PC-9 (cell line): ENCODE measurements at regions not wholly inside any gene's neighbourhood (a gene's known extent, or its start where the extent isn't known, plus 50 kb on each side); places are given as distances from the start of the nearest gene placed in this dataset.

Source experiments
- BruUV-seq: library from RNA; stranded (reverse); fragments of 400-500 nt; replicated peaks from 2 replicates; lab custom pipeline; 2021; lab: Mats Ljungman, UMichigan
- CTCF ChIA-PET: fragments of 300-600 bp; sonication (Branson Sonifier 250); formaldehyde crosslinking; loops from one replicate; lab custom pipeline; 2022; ENCODE audit warnings: antibody characterized with exemption; lab: Charles Lee
- POLR2A ChIA-PET: fragments of 300-600 bp; sonication (Branson Sonifier 250); formaldehyde crosslinking; loops from one replicate; lab custom pipeline; 2022; ENCODE audit warnings: antibody characterized with exemption; ENCODE audit not compliant: unreplicated experiment; lab: Charles Lee
- DNase-seq, 2 experiments: peaks; one replicate each; pipeline versions ENCODE4 v3.0.0 to v3.0.0-alpha.2; 2015 to 2022; ENCODE audit warnings: mixed read lengths in 1 of 2
- H2AFZ ChIP-seq: fragments of 200-600 bp; sonication (generic); 2 replicates; pipeline ENCODE4 v1.8.1; 2017; ENCODE audit warnings: antibody characterized with exemption
- H3F3A ChIP-seq: fragments of 200-600 bp; sonication (generic); 2 replicates; pipeline ENCODE4 v1.8.1; 2017; ENCODE audit warnings: antibody characterized with exemption, mild to moderate bottlenecking, low read depth; ENCODE audit not compliant: insufficient read depth
- H3K27ac ChIP-seq: fragments of 200-600 bp; sonication (generic); 2 replicates; pipeline ENCODE4 v1.6.1; 2016; ENCODE audit warnings: mixed run types
- H3K27me3 ChIP-seq: fragments of 200-600 bp; sonication (generic); 2 replicates; pipeline ENCODE4 v1.6.1; 2016; ENCODE audit warnings: low read depth, mixed run types; ENCODE audit not compliant: insufficient read depth
- H3K36me3 ChIP-seq: fragments of 200-600 bp; sonication (generic); 2 replicates; pipeline ENCODE4 v1.6.1; 2016; ENCODE audit warnings: low read depth, mixed run types
- H3K4me1 ChIP-seq: fragments of 200-600 bp; sonication (generic); replicated peaks from 2 replicates; pipeline ENCODE4 v1.6.1; 2016; ENCODE audit warnings: mixed run types; ENCODE audit not compliant: insufficient read depth
- H3K4me2 ChIP-seq: fragments of 200-600 bp; sonication (generic); 2 replicates; pipeline ENCODE4 v1.6.1; 2017; ENCODE audit warnings: mixed run types
- H3K4me3 ChIP-seq: fragments of 200-600 bp; sonication (generic); 2 replicates; pipeline ENCODE4 v1.6.1; 2016; ENCODE audit warnings: mixed run types
- H3K79me2 ChIP-seq: fragments of 200-600 bp; sonication (generic); 2 replicates; pipeline ENCODE4 v1.6.1; 2017; ENCODE audit warnings: low read depth, mixed run types
- H3K9me2 ChIP-seq: fragments of 200-600 bp; sonication (generic); 2 replicates; pipeline ENCODE4 v1.8.1; 2017; ENCODE audit warnings: mild to moderate bottlenecking; ENCODE audit not compliant: insufficient read depth
- H3K9me3 ChIP-seq: fragments of 200-600 bp; sonication (generic); 2 replicates; pipeline ENCODE4 v1.8.1; 2016; ENCODE audit warnings: low read depth; ENCODE audit not compliant: insufficient read depth
- H4K20me1 ChIP-seq: fragments of 200-600 bp; sonication (generic); 2 replicates; pipeline ENCODE4 v1.8.1; 2017; ENCODE audit not compliant: insufficient read depth
- EZH2 ChIP-seq: fragments of 200-600 bp; sonication (generic); IDR thresholded peaks from 2 replicates; pipeline ENCODE4 v1.8.0; 2017; ENCODE audit warnings: antibody characterized with exemption, low read depth
- intact Hi-C: fragments of 100-400 bp; cut with micrococcal nuclease; formaldehyde crosslinking; loops from one replicate; pipeline ENCODE4 v1.10.0; 2022; ENCODE audit not compliant: unreplicated experiment
- TF ChIP-seq, protein P1 (sequence below): fragments of 200-600 bp; sonication (generic); conservative IDR thresholded peaks from 2 replicates; pipeline ENCODE4 v1.6.1; 2017; ENCODE audit warnings: mixed run types, antibody characterized with exemption, mild to moderate bottlenecking, moderate library complexity

- peaks cover 29% of the 10 kb centered on the region for H3F3A ChIP-seq
- H3K27me3 ChIP-seq, result no peaks in the 10 kb centered on the region
- no peaks in the 10 kb centered on the region for H3K79me2 ChIP-seq
- BruUV-seq, result no TSS peak
- intact Hi-C loops, result no loop called here
- H3K4me2 ChIP-seq, result no peak overlapping the region
- H4K20me1 ChIP-seq, result no peaks in the 10 kb centered on the region
- no peaks in the 10 kb centered on the region for H3K36me3 ChIP-seq
- H3K9me3 ChIP-seq, result 0 out of 2 replicates have a peak, but pooled peaks cover 2% of the 10 kb centered on the region
- H3K4me3 ChIP-seq, result no peak overlapping the region
- no peaks in the 10 kb centered on the region for H3K9me2 ChIP-seq
- H2AFZ ChIP-seq, result no peak overlapping the region
- ChIA-PET CTCF (no interaction called here), POLR2A (no interaction called here)
- H3K4me1 ChIP-seq, result peaks cover 48% of the 10 kb centered on the region
- DNase-seq, result no peak
- TF ChIP-seq, protein P1, sequence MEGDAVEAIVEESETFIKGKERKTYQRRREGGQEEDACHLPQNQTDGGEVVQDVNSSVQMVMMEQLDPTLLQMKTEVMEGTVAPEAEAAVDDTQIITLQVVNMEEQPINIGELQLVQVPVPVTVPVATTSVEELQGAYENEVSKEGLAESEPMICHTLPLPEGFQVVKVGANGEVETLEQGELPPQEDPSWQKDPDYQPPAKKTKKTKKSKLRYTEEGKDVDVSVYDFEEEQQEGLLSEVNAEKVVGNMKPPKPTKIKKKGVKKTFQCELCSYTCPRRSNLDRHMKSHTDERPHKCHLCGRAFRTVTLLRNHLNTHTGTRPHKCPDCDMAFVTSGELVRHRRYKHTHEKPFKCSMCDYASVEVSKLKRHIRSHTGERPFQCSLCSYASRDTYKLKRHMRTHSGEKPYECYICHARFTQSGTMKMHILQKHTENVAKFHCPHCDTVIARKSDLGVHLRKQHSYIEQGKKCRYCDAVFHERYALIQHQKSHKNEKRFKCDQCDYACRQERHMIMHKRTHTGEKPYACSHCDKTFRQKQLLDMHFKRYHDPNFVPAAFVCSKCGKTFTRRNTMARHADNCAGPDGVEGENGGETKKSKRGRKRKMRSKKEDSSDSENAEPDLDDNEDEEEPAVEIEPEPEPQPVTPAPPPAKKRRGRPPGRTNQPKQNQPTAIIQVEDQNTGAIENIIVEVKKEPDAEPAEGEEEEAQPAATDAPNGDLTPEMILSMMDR, result no peak
- TF ChIP-seq EZH2, result no peak
- H3K27ac ChIP-seq, result no peak overlapping the region
Observed at GRCh38 chr11:131036514-131036913, 120.2 kb upstream of the SNX19 start.

DNA sequence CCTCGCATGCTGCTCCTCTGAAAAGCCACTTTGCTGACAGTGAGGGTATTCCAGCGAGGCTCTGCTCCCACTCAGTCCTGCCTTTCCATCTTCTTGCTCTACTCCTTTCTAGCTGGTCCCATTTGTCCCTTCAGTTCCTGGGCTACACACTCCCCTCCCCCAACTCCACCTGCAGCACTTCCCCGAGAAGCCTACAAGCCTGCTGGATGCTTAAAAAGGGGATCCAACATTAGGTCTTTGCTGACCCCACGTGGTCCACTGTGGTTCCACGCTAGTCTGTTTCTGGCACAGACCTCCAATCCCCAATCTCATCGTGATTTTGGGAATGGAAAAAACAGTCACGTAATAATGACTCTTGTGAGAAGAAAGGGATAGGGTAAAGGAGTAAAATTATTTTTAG is 121.6 kb upstream of the SNX19 start:
- intact Hi-C loops, result no loop called here
- ChIA-PET POLR2A (no interaction called here), CTCF (no interaction called here)
- TF ChIP-seq EZH2, result no peak
- TF ChIP-seq, protein P1, result no peak
- Histone ChIP-seq H3K27me3 (no peaks in the 10 kb centered on the region), H4K20me1 (no peaks in the 10 kb centered on the region), H2AFZ (no peak overlapping the region), H3K79me2 (no peaks in the 10 kb centered on the region), H3F3A (peaks cover 32% of the 10 kb centered on the region), H3K27ac (no peak overlapping the region), H3K4me1 (peaks cover 49% of the 10 kb centered on the region), H3K9me2 (no peaks in the 10 kb centered on the region), H3K4me2 (no peak overlapping the region), H3K36me3 (no peaks in the 10 kb centered on the region), H3K9me3 (0 out of 2 replicates have a peak, but pooled peaks cover 7% of the 10 kb centered on the region), H3K4me3 (no peak overlapping the region)
- BruUV-seq, result no TSS peak
- no peak for DNase-seq

DNA sequence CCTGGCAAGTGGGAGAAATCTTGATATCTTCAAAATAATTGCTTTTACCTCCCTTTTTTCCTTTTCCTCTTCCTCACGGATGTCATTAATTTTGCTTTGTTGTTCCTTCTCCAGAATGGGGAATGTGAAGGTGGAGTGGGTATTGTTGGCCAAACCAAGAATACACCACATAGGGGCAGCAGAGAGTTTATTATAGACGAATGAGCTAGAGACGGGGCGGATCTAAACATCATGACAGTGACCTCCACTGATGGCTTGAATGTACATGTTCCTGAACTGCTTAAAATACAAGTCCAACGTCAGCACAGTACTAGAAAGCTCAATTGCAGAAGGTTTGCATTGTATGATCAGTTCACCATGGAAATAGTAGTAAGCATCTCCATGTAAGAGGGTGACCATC is 122.3 kb upstream of the SNX19 start:
- Histone ChIP-seq H3K4me3 (no peak overlapping the region), H3F3A (peaks cover 25% of the 10 kb centered on the region), H4K20me1 (no peaks in the 10 kb centered on the region), H3K9me2 (no peaks in the 10 kb centered on the region), H3K9me3 (0 out of 2 replicates have a peak, but pooled peaks cover 7% of the 10 kb centered on the region), H3K36me3 (no peaks in the 10 kb centered on the region), H3K4me2 (no peak overlapping the region), H3K27me3 (no peaks in the 10 kb centered on the region), H3K4me1 (peaks cover 43% of the 10 kb centered on the region), H2AFZ (no peak overlapping the region), H3K79me2 (no peaks in the 10 kb centered on the region), H3K27ac (no peak overlapping the region)
- ChIA-PET CTCF (no interaction called here), POLR2A (no interaction called here)
- intact Hi-C loops, result no loop called here
- BruUV-seq, result no TSS peak
- no peak for DNase-seq
- TF ChIP-seq, protein P1, result no peak; the same call in 1 of the 2 replicates
- no peak for TF ChIP-seq EZH2
